Superior temporal gyrus (tissue), 1 donor: ENCODE measurements at regions not wholly inside any gene's neighbourhood (a gene's known extent, or its start where the extent isn't known, plus 50 kb on each side); places are given as distances from the start of the nearest gene placed in this dataset.
"Not testable (repeated sequence)": the region's sequence is repeated elsewhere in the genome, so short reads cannot be mapped to it uniquely, and the experiment has no call there.

ENCODE experiments used
- DNase-seq: peaks from one replicate; pipeline ENCODE4 v3.0.0-alpha.2; 2016; ENCODE audit errors: extremely low spot score

DNA sequence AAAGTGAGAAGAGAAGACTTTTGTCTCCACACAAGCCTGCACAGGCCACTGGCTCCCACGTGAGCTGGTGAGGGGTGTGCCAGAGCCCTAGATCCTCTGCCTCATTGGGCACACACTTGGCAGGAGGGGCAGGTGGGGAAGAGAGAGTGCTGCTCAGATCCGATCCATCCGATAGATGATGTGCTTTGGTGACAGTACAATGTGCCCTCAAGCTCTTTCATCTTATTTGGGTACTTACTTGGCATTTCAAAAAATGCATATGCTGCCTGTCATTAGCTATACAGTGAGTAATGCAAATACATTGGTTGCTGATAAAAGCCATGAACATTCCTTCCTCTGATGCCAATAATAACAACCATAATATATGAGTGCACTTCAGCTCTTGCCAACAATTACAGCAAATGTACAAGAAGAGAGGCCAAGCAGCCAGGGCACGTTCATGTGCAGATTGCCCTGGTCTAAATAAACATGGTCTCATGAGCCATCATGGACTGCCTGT is 255.3 kb downstream of the VAPA start:
- DNase-seq = no peak

- no peak for DNase-seq
Observed at GRCh38 chr18:10169814-10170213, 256.0 kb downstream of the VAPA start.

GRCh38 chr18:10170375-10170774 is 256.6 kb downstream of the VAPA start:
- no peak for DNase-seq

GRCh38 chr18:10175333-10175732 is 261.5 kb downstream of the VAPA start:
- not testable (repeated sequence) for DNase-seq

DNA sequence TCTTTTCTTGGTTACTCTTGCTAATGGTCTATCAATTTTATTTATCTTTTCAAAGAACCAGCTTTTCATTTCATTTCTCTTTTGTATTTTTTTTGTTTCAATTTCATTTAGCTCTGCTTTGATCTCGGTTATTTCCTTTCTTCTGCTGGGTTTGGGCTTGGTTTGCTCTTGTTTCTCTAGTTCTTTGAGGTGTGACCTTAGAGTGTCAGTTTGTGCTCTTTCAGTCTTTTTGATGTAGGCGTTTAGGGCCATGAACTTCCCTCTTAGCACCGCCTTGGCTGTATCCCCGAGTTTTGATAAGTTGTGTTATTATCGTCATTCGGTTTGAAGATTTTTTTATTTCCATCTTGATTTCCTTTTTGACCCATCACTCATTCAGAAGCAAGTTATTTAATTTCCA is 265.5 kb downstream of the VAPA start:
- not testable (repeated sequence) for DNase-seq

- no peak for DNase-seq
Observed at GRCh38 chr18:10182009-10182624, 268.3 kb downstream of the VAPA start.

DNA sequence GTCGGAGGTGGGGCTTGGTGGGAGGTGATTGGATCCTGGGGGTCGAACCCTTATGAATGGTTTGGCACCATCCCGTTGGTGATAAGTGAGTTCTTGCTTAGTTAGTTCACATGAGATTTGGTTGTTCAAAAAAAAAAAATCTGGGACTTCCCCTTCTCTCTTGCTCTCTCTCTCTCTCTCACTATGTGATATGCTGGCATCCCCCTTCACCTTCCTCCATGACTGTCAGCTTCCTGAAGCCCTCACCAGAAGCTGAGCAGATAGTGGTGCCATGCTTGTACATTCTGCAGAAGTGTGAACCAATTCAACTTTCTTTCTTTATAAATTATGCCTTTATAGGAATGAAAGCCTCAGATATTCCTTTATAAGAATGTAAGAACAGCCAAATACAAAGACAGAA is 269.7 kb upstream of the APCDD1 start:
- no peak for DNase-seq

DNA sequence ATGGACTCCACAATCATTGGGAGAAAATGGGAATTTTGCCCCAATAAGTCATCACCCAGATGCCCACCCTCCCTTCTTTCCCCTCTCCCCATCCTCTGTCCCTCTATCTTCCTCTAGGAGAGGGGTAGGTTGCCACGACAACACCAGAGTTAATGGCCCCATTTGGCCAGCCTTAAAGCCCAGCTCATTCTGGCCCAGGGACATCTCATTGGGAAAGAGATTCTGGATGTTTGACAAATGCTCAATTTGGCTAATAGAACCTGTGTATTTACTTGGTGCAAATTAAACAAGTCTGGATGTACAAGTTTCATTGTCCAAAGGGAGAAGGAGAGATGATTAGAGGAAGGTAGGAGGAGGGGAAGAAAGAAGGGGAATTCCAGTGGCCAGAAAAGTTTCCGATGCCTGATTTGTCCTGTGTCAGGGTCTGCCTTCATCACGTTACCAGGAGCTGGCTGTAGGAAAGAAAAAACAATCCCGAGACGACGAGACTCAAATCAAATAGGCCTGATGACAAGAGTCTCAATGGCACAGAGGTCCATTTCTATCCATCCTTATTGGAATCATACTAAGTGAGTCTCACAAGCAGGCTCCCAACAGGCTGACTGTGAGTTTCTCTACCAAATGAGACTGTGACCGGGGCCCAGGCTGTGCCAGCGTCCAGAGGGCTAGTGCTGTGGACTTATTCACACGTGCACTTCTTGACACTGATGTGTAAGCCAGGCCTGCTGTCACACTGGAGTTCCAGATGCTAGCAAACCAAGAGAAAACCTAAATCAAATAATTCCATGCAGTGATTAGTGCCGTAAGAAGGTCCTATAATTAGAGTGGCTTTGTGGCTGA is 265.2 kb upstream of the APCDD1 start:
- no peak for DNase-seq

- DNase-seq = no peak
Observed at GRCh38 chr18:10190564-10190963, 263.9 kb upstream of the APCDD1 start.

GRCh38 chr18:10193444-10193843 is 261.0 kb upstream of the APCDD1 start:
- DNase-seq = no peak

DNA sequence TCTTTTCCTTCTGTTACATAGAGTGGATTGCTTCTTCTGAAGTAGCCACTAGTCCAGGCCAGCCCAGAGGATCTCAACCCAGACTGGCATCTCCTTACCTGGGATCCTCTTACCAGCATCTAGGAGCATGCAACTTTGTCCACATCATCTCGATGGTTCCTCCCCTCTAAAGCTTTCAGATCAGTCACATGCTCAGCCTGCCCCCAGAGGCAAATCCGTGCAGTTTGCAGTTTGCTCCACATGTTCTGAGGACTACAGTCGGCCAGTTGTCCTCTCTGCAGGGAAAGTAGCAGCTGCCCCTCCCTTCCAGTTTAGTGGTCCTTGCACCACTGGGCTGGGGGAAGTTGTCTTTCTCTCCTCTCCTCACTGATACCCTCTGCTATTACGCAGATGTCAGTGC is 259.8 kb upstream of the APCDD1 start:
- DNase-seq = no peak

DNA sequence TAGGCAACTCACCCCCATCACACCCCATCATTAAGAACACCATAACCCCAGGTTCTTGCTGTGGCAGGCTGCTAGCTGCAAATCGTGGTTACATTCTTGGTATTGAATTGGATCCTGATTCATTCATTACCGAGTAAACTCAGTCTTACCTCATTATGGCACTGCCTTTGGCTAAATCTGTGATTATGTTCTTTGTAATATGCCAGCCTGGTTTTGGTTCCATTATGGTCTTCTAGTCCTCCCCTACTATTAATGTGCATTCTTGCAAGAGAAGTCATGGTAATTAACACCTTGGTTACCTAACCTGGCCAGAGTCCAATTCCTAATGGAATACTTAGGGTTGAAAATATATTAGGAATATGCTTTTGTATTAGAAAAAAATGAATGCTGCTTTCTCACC is 258.9 kb upstream of the APCDD1 start:
- no peak for DNase-seq

DNA sequence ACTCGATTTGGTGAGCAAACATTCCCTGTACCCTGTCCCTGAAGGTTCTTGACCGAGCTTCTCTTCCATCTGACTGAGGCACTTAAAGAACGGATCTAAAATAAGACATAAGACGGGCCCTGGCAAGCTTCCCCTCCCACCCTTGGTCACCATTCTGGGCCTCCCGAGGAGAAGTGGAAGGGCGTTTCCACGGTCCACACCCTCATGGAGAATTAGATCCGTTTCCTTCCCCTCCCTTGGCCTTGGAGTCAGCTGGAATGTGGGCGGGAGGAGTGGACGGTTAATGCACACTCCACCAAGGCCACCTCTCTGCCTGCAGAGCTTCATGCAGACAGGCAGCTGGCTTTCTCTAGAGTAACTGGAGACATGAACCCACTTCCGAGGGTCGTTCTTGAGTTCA is 257.3 kb upstream of the APCDD1 start:
- DNase-seq = no peak

DNA sequence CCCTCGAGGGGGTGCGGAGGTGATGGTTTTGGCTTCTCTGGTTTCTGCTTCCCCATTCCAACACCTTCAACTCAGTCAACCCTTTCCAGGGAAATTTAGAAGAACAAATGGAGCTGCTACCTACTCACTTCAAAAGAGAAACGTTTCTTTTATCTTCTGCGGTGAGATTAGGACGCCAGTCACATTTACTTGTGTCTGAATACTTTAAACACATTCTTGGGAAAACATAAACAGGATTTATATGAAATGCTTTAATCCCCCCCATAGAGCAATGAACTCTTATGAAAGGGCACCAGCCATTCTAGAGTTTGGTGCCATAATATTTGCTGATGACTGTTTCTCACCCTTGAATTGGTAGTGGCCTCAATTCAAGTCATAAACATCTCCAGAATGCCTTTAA is 253.2 kb upstream of the APCDD1 start:
- DNase-seq = no peak

DNA sequence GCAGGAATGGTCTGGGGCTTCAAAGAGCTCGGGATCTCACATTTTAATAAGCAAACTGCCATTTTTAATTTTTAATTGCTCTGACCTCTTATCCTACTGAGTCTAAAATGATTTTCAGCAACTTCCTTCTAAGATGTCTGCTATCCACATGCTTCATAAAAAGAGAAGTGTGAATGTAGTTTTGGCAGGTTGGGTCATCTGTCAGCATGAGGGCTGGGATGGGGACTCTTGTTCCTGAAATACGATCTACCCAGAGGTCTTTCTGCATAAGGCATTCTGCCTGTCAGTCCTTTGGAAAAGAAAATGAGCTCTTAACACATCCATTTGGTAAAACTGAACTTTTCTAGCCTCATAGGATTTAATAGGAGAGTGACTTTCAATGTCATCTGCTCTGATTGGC is 252.8 kb upstream of the APCDD1 start:
- DNase-seq = no peak

GRCh38 chr18:10202845-10203321 is 251.6 kb upstream of the APCDD1 start:
- DNase-seq = no peak

GRCh38 chr18:10205151-10205550 is 249.3 kb upstream of the APCDD1 start:
- DNase-seq = no peak

- no peak for DNase-seq
Observed at GRCh38 chr18:10207682-10208345, 246.6 kb upstream of the APCDD1 start.

- no peak for DNase-seq
Observed at GRCh38 chr18:10209302-10209701, 245.1 kb upstream of the APCDD1 start.

DNA sequence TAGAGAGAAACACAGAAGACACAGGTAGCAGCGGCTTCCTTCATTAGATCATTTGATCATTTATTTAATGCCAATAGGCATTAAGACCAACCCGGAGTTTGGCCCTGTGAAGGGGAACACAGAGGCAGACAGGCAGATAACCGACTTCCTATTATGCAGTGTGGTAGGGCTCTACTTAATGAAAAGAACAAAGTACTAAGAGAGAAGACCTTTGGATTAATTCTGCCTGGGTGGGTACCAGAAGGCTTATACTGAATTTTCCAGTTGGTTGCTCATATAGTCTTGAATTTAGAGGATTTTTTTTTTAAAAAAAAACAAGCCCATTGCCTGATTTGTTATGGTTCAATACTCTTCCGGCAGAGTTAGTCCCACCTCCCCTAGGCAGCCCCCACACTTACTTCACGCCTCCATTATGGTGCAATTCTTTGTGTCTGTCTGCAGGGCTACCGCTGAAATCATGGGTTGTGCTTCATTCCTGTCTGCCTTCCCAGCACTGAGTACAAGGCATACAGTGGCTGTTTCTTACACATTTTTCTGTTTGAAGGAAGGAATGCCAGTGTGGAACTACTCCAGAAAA is 244.3 kb upstream of the APCDD1 start:
- no peak for DNase-seq

DNA sequence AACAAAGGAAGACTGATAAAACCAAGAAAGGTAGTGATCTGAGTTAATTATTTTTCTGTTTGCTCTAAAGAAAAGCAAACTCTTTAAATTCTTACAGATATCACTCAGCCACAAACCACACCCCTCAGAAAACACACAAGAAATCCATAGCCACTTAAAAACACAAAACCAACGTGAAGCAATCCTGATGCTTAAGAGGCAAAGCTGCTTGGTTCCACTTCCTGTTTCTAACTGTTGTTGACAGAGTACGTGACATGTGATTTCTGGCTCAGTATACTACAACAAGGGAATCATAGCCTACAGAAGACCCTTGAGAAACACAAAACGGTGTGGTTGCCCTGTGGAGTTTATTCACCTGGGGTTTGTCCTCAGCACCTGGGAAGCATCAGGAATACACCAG is 240.9 kb upstream of the APCDD1 start:
- peak; percentile 33 for DNase-seq

GRCh38 chr18:10215446-10215845 is 239.0 kb upstream of the APCDD1 start:
- DNase-seq = no peak
